GM12873 (cell line): ENCODE measurements at regions not wholly inside any gene's neighbourhood (a gene's known extent, or its start where the extent isn't known, plus 50 kb on each side); places are given as distances from the start of the nearest gene placed in this dataset.

Source experiments
- TF ChIP-seq, protein P1 (sequence below): IDR thresholded peaks from 2 replicates; pipeline ENCODE4 v1.5.1; 2012; ENCODE audit warnings: low read depth, mild to moderate bottlenecking, moderate library complexity, low read length, control low read depth; ENCODE audit not compliant: insufficient read depth; ENCODE audit errors: missing control alignments

DNA sequence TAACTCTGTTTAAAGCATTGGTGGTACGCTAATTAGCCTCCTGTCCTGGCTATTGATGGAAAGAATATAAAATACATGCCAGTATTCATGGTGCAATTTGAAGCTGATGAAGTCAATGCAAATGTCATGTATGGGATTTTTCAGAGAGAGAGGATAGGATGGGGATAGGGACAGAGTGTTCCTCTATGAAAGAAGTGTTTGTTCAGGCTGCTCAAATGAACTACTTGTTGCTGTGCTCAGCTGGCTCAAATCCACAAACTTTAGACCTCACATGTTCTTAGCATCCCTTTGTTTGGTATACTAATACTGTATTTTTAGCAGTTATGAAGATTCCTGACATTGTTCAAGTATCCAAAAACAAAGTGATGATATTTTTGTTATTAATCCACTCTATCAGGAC lies 116.5 kb downstream of the SLITRK1 start:
- TF ChIP-seq, protein P1, sequence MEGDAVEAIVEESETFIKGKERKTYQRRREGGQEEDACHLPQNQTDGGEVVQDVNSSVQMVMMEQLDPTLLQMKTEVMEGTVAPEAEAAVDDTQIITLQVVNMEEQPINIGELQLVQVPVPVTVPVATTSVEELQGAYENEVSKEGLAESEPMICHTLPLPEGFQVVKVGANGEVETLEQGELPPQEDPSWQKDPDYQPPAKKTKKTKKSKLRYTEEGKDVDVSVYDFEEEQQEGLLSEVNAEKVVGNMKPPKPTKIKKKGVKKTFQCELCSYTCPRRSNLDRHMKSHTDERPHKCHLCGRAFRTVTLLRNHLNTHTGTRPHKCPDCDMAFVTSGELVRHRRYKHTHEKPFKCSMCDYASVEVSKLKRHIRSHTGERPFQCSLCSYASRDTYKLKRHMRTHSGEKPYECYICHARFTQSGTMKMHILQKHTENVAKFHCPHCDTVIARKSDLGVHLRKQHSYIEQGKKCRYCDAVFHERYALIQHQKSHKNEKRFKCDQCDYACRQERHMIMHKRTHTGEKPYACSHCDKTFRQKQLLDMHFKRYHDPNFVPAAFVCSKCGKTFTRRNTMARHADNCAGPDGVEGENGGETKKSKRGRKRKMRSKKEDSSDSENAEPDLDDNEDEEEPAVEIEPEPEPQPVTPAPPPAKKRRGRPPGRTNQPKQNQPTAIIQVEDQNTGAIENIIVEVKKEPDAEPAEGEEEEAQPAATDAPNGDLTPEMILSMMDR = no peak

DNA sequence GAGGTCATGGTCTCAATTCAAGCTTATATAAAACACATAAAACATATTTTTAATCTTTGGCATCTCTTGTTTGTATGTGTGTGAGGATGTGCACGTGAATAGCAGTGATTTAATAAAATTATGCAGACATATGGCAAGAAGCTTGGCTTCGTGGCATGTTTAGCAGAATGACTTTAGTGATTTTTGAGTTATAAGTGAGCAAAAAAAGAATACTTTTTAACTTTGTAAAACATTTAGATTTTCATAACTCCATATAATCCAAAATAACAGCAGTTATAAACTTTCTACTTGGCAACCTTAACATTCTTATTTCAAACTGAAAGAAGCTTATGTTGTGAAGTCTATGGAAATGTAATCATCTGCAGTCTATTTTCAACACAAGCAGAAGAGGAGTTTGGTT lies 120.6 kb downstream of the SLITRK1 start:
- TF ChIP-seq, protein P1 = no peak

DNA sequence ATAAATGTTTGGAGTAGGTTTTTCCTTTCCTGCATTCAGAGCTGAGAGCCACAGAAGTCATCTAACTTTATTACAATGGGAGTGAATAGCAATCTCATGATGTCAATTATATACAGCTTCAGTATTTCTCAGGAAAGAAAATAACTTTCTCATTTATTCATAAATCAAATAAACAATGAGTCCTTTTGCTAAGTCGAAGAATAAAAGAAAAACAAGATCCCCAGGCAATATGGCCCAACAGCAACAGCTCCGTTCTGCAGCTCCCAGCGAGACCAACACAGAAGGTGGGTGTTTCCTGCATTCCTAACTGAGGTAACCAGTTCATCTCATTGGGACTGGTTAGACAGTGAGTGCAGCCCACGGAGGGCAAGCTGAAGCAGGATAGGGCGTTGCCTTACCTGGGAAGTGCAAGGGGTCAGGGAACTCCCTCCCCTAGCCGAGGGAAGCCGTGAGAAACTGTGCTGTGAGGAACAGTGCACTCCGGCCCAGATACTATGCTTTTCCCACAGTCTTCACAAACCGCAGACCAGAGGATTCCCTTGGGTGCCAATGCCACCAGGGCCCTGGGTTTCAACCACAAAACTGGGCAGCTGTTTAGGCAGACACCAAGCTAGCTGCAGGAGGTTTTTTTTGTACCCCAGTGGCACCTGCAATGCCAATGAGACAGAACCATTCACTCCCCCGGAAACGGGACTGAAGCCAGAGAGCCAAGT lies 128.2 kb downstream of the SLITRK1 start:
- TF ChIP-seq, protein P1 = no peak

DNA sequence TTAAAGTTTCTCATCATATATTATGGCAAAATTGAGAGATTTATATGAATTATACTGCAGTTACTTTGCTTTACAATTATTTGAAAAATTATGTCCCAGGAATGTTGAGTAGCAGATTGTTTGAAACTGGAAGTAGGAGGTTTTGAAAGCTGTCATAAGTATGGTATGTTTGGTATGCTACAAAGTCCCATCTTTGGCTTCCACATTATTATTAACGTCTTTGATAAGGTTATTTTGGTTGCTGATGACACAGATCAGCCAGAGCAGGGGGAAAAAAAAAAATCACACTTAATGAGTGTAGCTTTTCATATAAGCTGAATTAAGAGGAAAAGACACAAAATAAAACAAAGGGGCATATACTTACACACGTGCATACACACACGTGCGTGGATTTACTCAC lies 130.1 kb downstream of the SLITRK1 start:
- TF ChIP-seq, protein P1 = no peak

DNA sequence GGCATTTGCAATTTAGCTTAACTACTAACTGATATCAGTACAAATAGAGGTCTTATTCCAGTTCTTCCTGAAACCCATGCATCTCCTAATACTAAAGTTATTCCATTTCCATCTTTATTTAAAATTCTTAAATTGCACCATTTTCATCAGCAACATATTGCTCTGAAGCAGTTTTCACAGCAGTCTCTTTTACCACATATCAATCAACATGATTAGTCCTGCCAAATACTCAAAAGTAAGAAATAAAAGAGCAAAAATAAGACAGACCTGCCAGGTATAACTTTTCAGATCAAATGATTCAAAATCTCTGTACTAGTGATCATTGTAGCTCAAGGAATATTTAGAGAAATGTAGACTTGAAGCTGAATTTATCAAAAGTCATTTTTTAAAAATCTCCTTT lies 141.7 kb downstream of the SLITRK1 start:
- TF ChIP-seq, protein P1 = no peak

DNA sequence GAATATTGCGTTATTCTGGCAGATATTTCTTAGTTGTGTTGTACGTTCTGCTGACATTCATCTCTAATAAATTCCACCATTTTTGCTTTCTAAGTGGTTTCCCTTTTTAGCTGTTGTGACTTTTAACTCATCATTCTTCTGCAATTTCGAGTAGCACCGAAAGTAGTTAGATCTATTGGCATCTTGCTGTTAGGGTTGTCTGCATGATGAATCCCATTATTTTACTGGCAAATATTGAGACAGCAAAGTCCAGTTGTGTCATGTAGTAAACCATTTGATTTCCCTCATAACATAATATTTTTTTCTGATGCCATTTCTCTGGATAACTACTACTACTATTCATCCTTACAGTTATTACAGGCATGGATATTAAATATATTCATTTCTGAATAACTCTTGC lies 143.9 kb downstream of the SLITRK1 start:
- TF ChIP-seq, protein P1 = no peak

DNA sequence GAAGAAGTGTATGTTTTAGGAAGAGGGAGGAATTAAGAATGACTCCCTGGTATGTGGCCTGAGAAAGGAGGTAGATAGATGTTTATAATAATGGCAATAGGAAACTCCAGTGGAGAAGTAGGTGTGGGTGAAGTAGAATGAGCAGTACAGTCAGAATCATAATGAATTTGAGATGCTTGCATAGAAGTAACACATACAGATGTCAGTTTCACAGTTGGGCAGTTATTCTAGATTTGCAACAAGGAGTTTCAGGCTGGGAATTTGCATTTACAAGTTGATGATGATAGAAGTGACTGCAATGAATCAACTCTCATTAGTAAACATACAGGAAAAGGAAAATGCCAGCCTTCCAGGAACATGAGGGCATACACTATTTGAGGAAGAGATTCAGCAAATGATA lies 149.0 kb downstream of the SLITRK1 start:
- TF ChIP-seq, protein P1 = no peak
